Gastroesophageal sphincter (tissue), 2 donors: ENCODE measurements at regions not wholly inside any gene's neighbourhood (a gene's known extent, or its start where the extent isn't known, plus 50 kb on each side); places are given as distances from the start of the nearest gene placed in this dataset.

ENCODE experiments used
- EP300 ChIP-seq: sonication (generic); formaldehyde crosslinking; IDR thresholded peaks from one replicate; pipeline ENCODE4 v1.6.1; 2017; ENCODE audit warnings: antibody characterized with exemption, mild to moderate bottlenecking
- POLR2AphosphoS5 ChIP-seq: sonication (generic); formaldehyde crosslinking; IDR thresholded peaks from one replicate; pipeline ENCODE4 v1.6.1; 2017; ENCODE audit warnings: antibody characterized with exemption

- TF ChIP-seq POLR2AphosphoS5 (no peak), EP300 (no peak)
These were observed 72.9 kb upstream of the OR5AN1 start for GRCh38 chr11:59285716-59286260.
